WTC11 (cell line): ENCODE measurements at regions not wholly inside any gene's neighbourhood (a gene's known extent, or its start where the extent isn't known, plus 50 kb on each side); places are given as distances from the start of the nearest gene placed in this dataset.

Experiments
- ATAC-seq: fragments of 200-7000 bp; cut with Tn5 transposase; 2 replicates; pipeline ENCODE4 v1.10.0; 2021; ENCODE audit warnings: mild to moderate bottlenecking, moderate library complexity
- CTCF ChIA-PET: fragments of 300-600 bp; sonication (Branson Sonifier 250); formaldehyde crosslinking; loops from one replicate; lab custom pipeline; 2021; ENCODE audit warnings: antibody characterized with exemption; lab: Charles Lee
- POLR2A ChIA-PET: fragments of 350-600 bp; sonication (Branson Sonifier 250); formaldehyde crosslinking; loops from one replicate; lab custom pipeline; 2021; ENCODE audit warnings: antibody characterized with exemption; lab: Charles Lee
- DNase-seq: peaks from one replicate; pipeline ENCODE4 v3.0.0; 2021; ENCODE audit warnings: low spot score
- H3K27ac Mint-ChIP-seq: 2 replicates; pipeline ENCODE4 v1.8.0; 2021; ENCODE audit warnings: mixed read lengths
- H3K27me3 Mint-ChIP-seq: 2 replicates; pipeline ENCODE4 v1.8.0; 2021; ENCODE audit warnings: low read depth, mild to moderate bottlenecking, moderate library complexity, mixed read lengths
- H3K36me3 Mint-ChIP-seq: 2 replicates; pipeline ENCODE4 v1.8.0; 2021; ENCODE audit warnings: mixed read lengths
- H3K4me1 Mint-ChIP-seq: 2 replicates; pipeline ENCODE4 v1.8.0; 2022; ENCODE audit warnings: mixed read lengths
- H3K4me3 Mint-ChIP-seq: 2 replicates; pipeline ENCODE4 v1.8.0; 2021; ENCODE audit warnings: mild to moderate bottlenecking, moderate library complexity, mixed read lengths
- H3K9me3 Mint-ChIP-seq: 2 replicates; pipeline ENCODE4 v1.8.0; 2021; ENCODE audit warnings: mixed read lengths
- AR ChIP-seq: fragments of 250-450 bp; sonication (Bioruptor Pico); IDR thresholded peaks from 2 replicates; pipeline ENCODE4 v1.9.0; 2021; ENCODE audit warnings: mild to moderate bottlenecking
- ATF2 ChIP-seq: sonication (generic); formaldehyde crosslinking; IDR thresholded peaks from 2 replicates; pipeline ENCODE4 v1.8.1; 2022; ENCODE audit warnings: low read depth, missing genetic modification reagents, borderline replicate concordance
- ATF3 ChIP-seq: sonication (generic); formaldehyde crosslinking; conservative IDR thresholded peaks from 2 replicates; pipeline ENCODE4 v1.8.1; 2022; ENCODE audit warnings: mild to moderate bottlenecking, missing genetic modification reagents
- ATF6 ChIP-seq: sonication (generic); formaldehyde crosslinking; IDR thresholded peaks from 2 replicates; pipeline ENCODE4 v1.8.1; 2023; ENCODE audit warnings: mild to moderate bottlenecking, missing genetic modification reagents
- E2F5 ChIP-seq: sonication (generic); formaldehyde crosslinking; IDR thresholded peaks from 2 replicates; pipeline ENCODE4 v1.8.1; 2022; ENCODE audit warnings: mild to moderate bottlenecking, moderate library complexity, missing genetic modification reagents
- ETV6 ChIP-seq: sonication (generic); formaldehyde crosslinking; IDR thresholded peaks from 2 replicates; pipeline ENCODE4 v1.8.1; 2022; ENCODE audit warnings: mild to moderate bottlenecking, missing genetic modification reagents
- GRHL2 ChIP-seq: fragments of 250-450 bp; sonication (Bioruptor Pico); IDR thresholded peaks from 2 replicates; pipeline ENCODE4 v1.8.0; 2022; ENCODE audit warnings: mild to moderate bottlenecking, moderate library complexity; ENCODE audit not compliant: insufficient replicate concordance, severe bottlenecking
- IRF2 ChIP-seq: sonication (generic); formaldehyde crosslinking; IDR thresholded peaks from 2 replicates; pipeline ENCODE4 v1.8.0; 2022; ENCODE audit warnings: low read depth, missing genetic modification reagents, borderline replicate concordance
- JUN ChIP-seq: sonication (generic); formaldehyde crosslinking; IDR thresholded peaks from 2 replicates; pipeline ENCODE4 v1.8.0; 2023; ENCODE audit warnings: mild to moderate bottlenecking, missing genetic modification reagents
- MLX ChIP-seq: sonication (generic); formaldehyde crosslinking; IDR thresholded peaks from 2 replicates; pipeline ENCODE4 v1.8.1; 2023; ENCODE audit warnings: mild to moderate bottlenecking, missing genetic modification reagents, moderate library complexity
- NR2C2 ChIP-seq: sonication (generic); formaldehyde crosslinking; IDR thresholded peaks from 2 replicates; pipeline ENCODE4 v1.8.0; 2022; ENCODE audit warnings: mild to moderate bottlenecking, missing genetic modification reagents
- PRRX2 ChIP-seq: fragments of 250-450 bp; sonication (Bioruptor Pico); IDR thresholded peaks from 2 replicates; pipeline ENCODE4 v1.8.0; 2021; ENCODE audit warnings: mild to moderate bottlenecking
- RELA ChIP-seq: sonication (generic); formaldehyde crosslinking; IDR thresholded peaks from 2 replicates; pipeline ENCODE4 v1.8.1; 2022; ENCODE audit warnings: missing genetic modification reagents, mild to moderate bottlenecking, borderline replicate concordance
- SMAD4 ChIP-seq: sonication (generic); formaldehyde crosslinking; IDR thresholded peaks from 2 replicates; pipeline ENCODE4 v1.8.0; 2022; ENCODE audit warnings: mild to moderate bottlenecking, missing genetic modification reagents
- TEAD4 ChIP-seq: sonication (generic); formaldehyde crosslinking; IDR thresholded peaks from 2 replicates; pipeline ENCODE4 v1.8.0; 2022; ENCODE audit warnings: mild to moderate bottlenecking, missing genetic modification reagents
- USF1 ChIP-seq: sonication (generic); formaldehyde crosslinking; IDR thresholded peaks from 2 replicates; pipeline ENCODE4 v1.8.0; 2022; ENCODE audit warnings: mild to moderate bottlenecking, missing genetic modification reagents
- ZNF138 ChIP-seq: sonication (generic); formaldehyde crosslinking; conservative IDR thresholded peaks from 2 replicates; pipeline ENCODE4 v1.8.1; 2022; ENCODE audit warnings: mild to moderate bottlenecking, moderate library complexity, missing genetic modification reagents
- ZNF263 ChIP-seq: sonication (generic); formaldehyde crosslinking; IDR thresholded peaks from 2 replicates; pipeline ENCODE4 v1.8.1; 2022; ENCODE audit warnings: low read depth, mild to moderate bottlenecking, moderate library complexity, missing genetic modification reagents
- ZNF281 ChIP-seq: sonication (generic); formaldehyde crosslinking; IDR thresholded peaks from 2 replicates; pipeline ENCODE4 v1.8.0; 2023; ENCODE audit warnings: mild to moderate bottlenecking, missing genetic modification reagents
- ZNF423 ChIP-seq: fragments of 250-450 bp; sonication (Bioruptor Pico); IDR thresholded peaks from 2 replicates; pipeline ENCODE4 v2.1.2; 2022; ENCODE audit warnings: mild to moderate bottlenecking, moderate library complexity

GRCh38 chrX:80216086-80216485, 201.5 kb downstream of the TBX22 start:
- no peak overlapping the region for H3K4me3 Mint-ChIP-seq
- POLR2A ChIA-PET = no interaction called here
- DNase-seq = no peak
- CTCF ChIA-PET = no interaction called here
- no peaks in the 10 kb centered on the region for H3K4me1 Mint-ChIP-seq
- TF ChIP-seq USF1 (CRISPR knock-in tag) (no peak), MLX (CRISPR knock-in tag) (no peak), JUN (no peak), ZNF138 (CRISPR knock-in tag) (no peak), RELA (no peak), ZNF281 (CRISPR knock-in tag) (no peak), SMAD4 (no peak), ZNF423 (CRISPR knock-in tag) (no peak), IRF2 (CRISPR knock-in tag) (no peak)
- TF ChIP-seq, all 79 proteins: peak for 0
- peaks cover 14% of the 10 kb centered on the region; the same call in 1 of the 2 replicates for H3K36me3 Mint-ChIP-seq
- H3K27ac Mint-ChIP-seq = no peak overlapping the region
- ATAC-seq = no peak
- no peaks in the 10 kb centered on the region for H3K27me3 Mint-ChIP-seq
- peaks cover 38% of the 10 kb centered on the region for H3K9me3 Mint-ChIP-seq

- H3K27me3 Mint-ChIP-seq = no peaks in the 10 kb centered on the region
- H3K4me3 Mint-ChIP-seq = no peak overlapping the region
- H3K9me3 Mint-ChIP-seq = peaks cover 28% of the 10 kb centered on the region
- ATAC-seq (peak; percentile 76), DNase-seq (peak; percentile 15)
- CTCF ChIA-PET = interaction anchor here (1.0 kb wide), 1 partner anchor 771 kb away, joined by 3 read pairs; no protein-coding TSS in a partner anchor
- POLR2A ChIA-PET = no interaction called here
- H3K27ac Mint-ChIP-seq = no peak overlapping the region
- H3K36me3 Mint-ChIP-seq = no peaks in the 10 kb centered on the region
- H3K4me1 Mint-ChIP-seq = no peaks in the 10 kb centered on the region
- TF ChIP-seq USF1 (CRISPR knock-in tag) (no peak), NR2C2 (no peak), ATF6 (CRISPR knock-in tag) (no peak)
Measured at GRCh38 chrX:80223982-80224579, 196.2 kb upstream of the TENT5D start.

GRCh38 chrX:80229626-80230025, 190.6 kb upstream of the TENT5D start:
- Mint-ChIP-seq H3K9me3 (peaks cover 10% of the 10 kb centered on the region), H3K4me3 (no peak overlapping the region), H3K27ac (no peak overlapping the region), H3K4me1 (no peaks in the 10 kb centered on the region), H3K36me3 (peaks cover 5% of the 10 kb centered on the region; the same call in 1 of the 2 replicates), H3K27me3 (no peaks in the 10 kb centered on the region)
- ChIA-PET POLR2A (no interaction called here), CTCF (no interaction called here)
- DNase-seq (no peak), ATAC-seq (no peak)
- TF ChIP-seq AR (CRISPR knock-in tag) (no peak), ETV6 (no peak), GRHL2 (CRISPR knock-in tag) (no peak), TEAD4 (no peak), PRRX2 (no peak), ZNF263 (CRISPR knock-in tag) (no peak), E2F5 (CRISPR knock-in tag) (no peak), ATF2 (CRISPR knock-in tag) (no peak), ATF3 (CRISPR knock-in tag) (no peak)
